Activated CD8-positive, alpha-beta T cell treated with anti-CD3 and anti-CD28 coated beads, Interleukin-2, amount 10 ng/mL, durations not matched to agents 7 days and 5 days (primary cell): ENCODE measurements at regions not wholly inside any gene's neighbourhood (a gene's known extent, or its start where the extent isn't known, plus 50 kb on each side); places are given as distances from the start of the nearest gene placed in this dataset.

Source experiments
- ATAC-seq: fragments of 150-1000 bp; cut with Tn5 transposase; one replicate; pipeline ENCODE4 v1.10.0; 2021; ENCODE audit warnings: moderate library complexity
- CTCF ChIA-PET: fragments of 350-600 bp; sonication (Branson Sonifier 250); formaldehyde crosslinking; loops from one replicate; lab custom pipeline; 2021; ENCODE audit warnings: antibody characterized with exemption; lab: Charles Lee
- POLR2A ChIA-PET: fragments of 350-600 bp; sonication (Branson Sonifier 250); formaldehyde crosslinking; loops from one replicate; lab custom pipeline; 2021; ENCODE audit warnings: antibody characterized with exemption; lab: Charles Lee
- DNase-seq: peaks from one replicate; pipeline ENCODE4 v3.0.0-alpha.2; 2020
- H3K27ac Mint-ChIP-seq: one replicate; pipeline ENCODE4 v1.8.0; 2021; ENCODE audit warnings: mild to moderate bottlenecking, mixed read lengths
- H3K27me3 Mint-ChIP-seq: one replicate; pipeline ENCODE4 v1.8.0; 2021; ENCODE audit warnings: low read depth, mixed read lengths
- H3K36me3 Mint-ChIP-seq: one replicate; pipeline ENCODE4 v1.8.0; 2021; ENCODE audit warnings: low read depth, mixed read lengths
- H3K4me1 Mint-ChIP-seq: one replicate; pipeline ENCODE4 v1.8.0; 2021; ENCODE audit warnings: low read depth, mixed read lengths
- H3K4me3 Mint-ChIP-seq: one replicate; pipeline ENCODE4 v1.8.0; 2021; ENCODE audit warnings: mild to moderate bottlenecking, mixed read lengths
- H3K9me3 Mint-ChIP-seq: one replicate; pipeline ENCODE4 v1.8.0; 2022; ENCODE audit warnings: mixed read lengths; ENCODE audit not compliant: insufficient read depth

DNA sequence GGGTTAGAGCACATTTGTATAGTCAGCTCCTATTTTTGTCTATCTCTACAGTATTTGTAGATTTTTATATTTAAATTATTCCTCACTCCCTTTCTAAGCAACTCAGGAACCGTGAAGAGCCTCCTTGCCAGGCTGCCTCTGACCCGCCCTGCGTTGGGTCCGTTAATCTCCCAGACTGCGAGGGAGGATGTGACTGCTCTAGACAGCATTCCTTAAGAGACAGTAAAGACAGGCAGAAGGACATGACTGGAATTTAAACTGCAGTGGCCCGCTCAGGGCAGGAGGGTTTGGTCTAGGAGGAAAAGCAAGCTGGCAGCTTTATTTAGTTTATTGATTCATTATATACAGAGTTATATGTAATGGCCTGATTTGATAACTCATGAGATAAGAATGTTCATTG, 413.7 kb downstream of the TMEM135 start:
- Mint-ChIP-seq H3K27me3 (peaks cover 5% of the 10 kb centered on the region), H3K4me1 (no peaks in the 10 kb centered on the region), H3K4me3 (no peak overlapping the region), H3K27ac (no peak overlapping the region), H3K9me3 (no peaks in the 10 kb centered on the region), H3K36me3 (no peaks in the 10 kb centered on the region)
- no peak for ATAC-seq
- CTCF ChIA-PET, result no interaction called here
- POLR2A ChIA-PET, result no interaction called here
- DNase-seq, result no peak

DNA sequence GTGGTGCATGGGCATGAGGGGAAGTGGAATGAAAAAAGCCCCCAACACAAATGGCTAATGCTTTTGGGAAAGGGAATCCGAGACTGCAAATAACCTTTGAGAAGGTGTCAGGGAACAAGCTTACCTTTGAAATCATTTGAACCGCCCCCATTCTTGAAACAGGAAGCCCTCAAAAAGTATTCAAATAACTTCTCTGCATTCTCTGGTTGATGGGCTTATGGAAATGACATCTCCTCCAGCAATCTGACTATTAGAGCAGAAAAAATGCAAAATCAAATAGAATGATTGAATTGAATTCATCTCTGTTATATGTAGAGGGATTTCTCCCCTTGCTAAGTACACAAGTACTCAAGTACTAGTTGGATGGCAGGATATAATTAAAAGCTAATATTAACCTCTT, 409.9 kb downstream of the TMEM135 start:
- POLR2A ChIA-PET, result no interaction called here
- CTCF ChIA-PET, result no interaction called here
- DNase-seq (no peak), ATAC-seq (no peak)
- Mint-ChIP-seq H3K4me1 (no peaks in the 10 kb centered on the region), H3K4me3 (no peak overlapping the region), H3K9me3 (no peaks in the 10 kb centered on the region), H3K27me3 (peaks cover 5% of the 10 kb centered on the region), H3K36me3 (no peaks in the 10 kb centered on the region), H3K27ac (no peak overlapping the region)

DNA sequence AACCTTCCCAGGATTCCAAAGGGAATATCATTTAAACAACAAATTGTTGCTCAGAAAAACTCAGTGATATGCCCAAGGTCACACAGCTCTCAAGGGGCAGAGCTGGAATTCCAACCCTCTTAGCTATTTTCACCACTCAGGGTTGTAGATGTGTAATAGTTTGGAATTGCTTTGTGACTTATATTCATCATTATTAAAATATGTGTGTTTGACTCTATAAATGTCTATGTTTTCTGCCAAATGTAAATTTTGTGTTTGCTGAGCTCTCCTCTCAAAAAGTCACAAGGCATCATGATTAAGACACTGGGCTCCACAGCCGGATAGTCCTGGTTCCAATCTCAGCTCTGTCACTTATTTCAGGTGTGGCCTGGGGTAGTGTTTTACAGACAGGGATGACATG, 407.3 kb downstream of the TMEM135 start:
- Mint-ChIP-seq H3K27ac (no peak overlapping the region), H3K4me1 (no peaks in the 10 kb centered on the region), H3K27me3 (peaks cover 7% of the 10 kb centered on the region), H3K36me3 (no peaks in the 10 kb centered on the region), H3K9me3 (no peaks in the 10 kb centered on the region), H3K4me3 (no peak overlapping the region)
- ChIA-PET CTCF (interaction anchor here (0.9 kb wide), 1 partner anchor 11 kb away, joined by 4 read pairs; no protein-coding TSS in a partner anchor), POLR2A (no interaction called here)
- no peak for ATAC-seq
- DNase-seq, result no peak

DNA sequence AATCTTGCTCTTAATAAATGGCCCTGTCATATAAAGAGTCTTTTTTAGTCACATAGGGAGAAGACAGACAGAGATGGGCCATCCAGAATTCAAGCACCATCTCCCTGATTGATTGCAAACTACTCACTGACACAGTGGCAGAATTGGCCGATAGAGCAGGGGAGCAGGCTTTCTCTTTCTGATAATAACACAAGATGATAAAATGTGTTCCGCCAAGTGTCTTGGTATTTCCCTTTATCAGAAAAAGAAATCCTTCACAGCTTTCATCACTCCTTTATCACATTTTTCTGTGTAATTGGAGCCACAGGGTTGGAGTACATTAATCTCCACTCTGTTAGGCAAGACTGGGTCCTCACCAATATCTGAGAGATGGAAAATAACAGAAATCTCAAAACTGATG, 406.0 kb downstream of the TMEM135 start:
- ChIA-PET POLR2A (no interaction called here), CTCF (interaction anchor here (0.9 kb wide), 1 partner anchor 11 kb away, joined by 3 read pairs; no protein-coding TSS in a partner anchor)
- H3K4me3 Mint-ChIP-seq, result no peak overlapping the region
- no peak overlapping the region for H3K27ac Mint-ChIP-seq
- H3K36me3 Mint-ChIP-seq, result no peaks in the 10 kb centered on the region
- peaks cover 2% of the 10 kb centered on the region for H3K27me3 Mint-ChIP-seq
- no peak for ATAC-seq
- H3K4me1 Mint-ChIP-seq, result no peaks in the 10 kb centered on the region
- no peak for DNase-seq
- H3K9me3 Mint-ChIP-seq, result no peaks in the 10 kb centered on the region

DNA sequence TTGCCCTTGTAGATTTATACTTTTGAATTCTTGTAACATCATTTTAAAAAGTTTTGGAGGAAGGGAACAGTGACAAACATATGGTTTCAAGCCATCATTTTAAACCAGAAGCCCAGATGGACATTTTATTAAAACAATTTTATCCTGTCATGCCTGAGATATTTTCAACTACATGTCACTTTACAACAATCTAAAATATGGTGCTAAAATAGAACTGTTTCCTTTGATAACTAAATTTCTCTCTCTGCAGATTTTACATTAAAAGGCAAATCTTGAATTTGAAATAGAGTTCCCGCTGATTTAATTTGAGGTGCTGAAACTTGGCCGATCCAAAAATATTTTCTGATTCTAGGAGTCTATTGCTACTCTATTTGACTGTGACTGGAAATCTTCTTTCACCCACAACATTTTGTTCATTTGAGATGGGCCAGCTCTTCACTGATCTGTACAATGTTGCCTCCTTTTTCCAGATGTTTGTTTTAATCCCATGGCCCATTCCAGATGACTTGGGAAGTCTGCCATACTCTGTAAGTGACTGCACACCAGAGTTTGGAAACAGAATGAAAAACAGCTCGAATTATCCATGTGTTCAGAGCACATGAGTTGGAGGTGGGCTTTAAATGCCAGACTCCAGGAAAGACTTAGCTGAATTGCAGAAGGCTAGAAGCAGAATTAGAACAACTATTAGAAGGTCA, 402.5 kb downstream of the TMEM135 start:
- ChIA-PET POLR2A (no interaction called here), CTCF (no interaction called here)
- Mint-ChIP-seq H3K27me3 (peaks cover 4% of the 10 kb centered on the region), H3K36me3 (no peaks in the 10 kb centered on the region), H3K9me3 (no peaks in the 10 kb centered on the region), H3K4me1 (no peaks in the 10 kb centered on the region), H3K27ac (no peak overlapping the region), H3K4me3 (no peak overlapping the region)
- no peak for ATAC-seq
- DNase-seq, result no peak

DNA sequence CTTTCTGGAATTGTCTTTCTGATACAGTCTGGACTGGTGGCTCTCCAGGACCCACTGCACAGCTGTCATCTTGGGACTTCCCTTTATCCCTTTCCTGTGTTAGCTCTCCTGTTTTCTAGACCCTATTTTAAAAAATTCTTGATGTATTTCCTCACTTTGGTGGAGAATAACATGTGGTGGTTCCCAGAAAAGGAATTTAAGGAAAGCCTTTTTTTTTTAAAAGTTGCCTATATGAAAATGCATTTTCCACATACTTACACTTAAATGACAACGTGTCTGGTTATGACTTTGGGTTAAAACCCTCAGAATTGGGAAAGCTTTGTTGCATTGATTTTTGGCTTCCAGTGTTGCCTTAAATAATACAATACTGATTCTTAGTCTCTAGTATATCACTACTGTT, 400.7 kb downstream of the TMEM135 start:
- H3K9me3 Mint-ChIP-seq, result no peaks in the 10 kb centered on the region
- no peak overlapping the region for H3K27ac Mint-ChIP-seq
- H3K4me1 Mint-ChIP-seq, result no peaks in the 10 kb centered on the region
- ChIA-PET POLR2A (no interaction called here), CTCF (no interaction called here)
- no peaks in the 10 kb centered on the region for H3K36me3 Mint-ChIP-seq
- H3K27me3 Mint-ChIP-seq, result peaks cover 4% of the 10 kb centered on the region
- no peak overlapping the region for H3K4me3 Mint-ChIP-seq
- DNase-seq (no peak), ATAC-seq (no peak)

DNA sequence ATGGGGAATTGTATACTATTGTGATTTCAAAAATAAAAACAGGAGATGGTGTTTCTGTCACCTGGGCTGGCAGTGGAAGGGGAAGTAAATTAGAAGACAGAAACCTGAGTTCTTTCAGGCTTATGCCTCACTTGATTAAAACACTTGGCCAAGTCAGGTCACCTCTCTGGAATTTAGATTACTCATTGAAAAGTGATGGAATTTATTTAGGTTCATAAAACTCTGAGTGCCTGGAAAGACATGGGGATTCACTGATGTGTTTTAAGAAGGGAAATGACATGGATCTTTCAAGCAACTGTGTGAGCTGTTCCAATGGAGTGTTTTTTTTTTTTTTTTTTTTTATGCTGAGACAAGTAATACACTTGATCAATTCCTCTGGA, 400.1 kb downstream of the TMEM135 start:
- no peak overlapping the region for H3K4me3 Mint-ChIP-seq
- ChIA-PET CTCF (no interaction called here), POLR2A (no interaction called here)
- H3K27ac Mint-ChIP-seq, result no peak overlapping the region
- H3K9me3 Mint-ChIP-seq, result no peaks in the 10 kb centered on the region
- H3K27me3 Mint-ChIP-seq, result peaks cover 4% of the 10 kb centered on the region
- H3K36me3 Mint-ChIP-seq, result no peaks in the 10 kb centered on the region
- H3K4me1 Mint-ChIP-seq, result no peaks in the 10 kb centered on the region
- DNase-seq, result no peak
- no peak for ATAC-seq

DNA sequence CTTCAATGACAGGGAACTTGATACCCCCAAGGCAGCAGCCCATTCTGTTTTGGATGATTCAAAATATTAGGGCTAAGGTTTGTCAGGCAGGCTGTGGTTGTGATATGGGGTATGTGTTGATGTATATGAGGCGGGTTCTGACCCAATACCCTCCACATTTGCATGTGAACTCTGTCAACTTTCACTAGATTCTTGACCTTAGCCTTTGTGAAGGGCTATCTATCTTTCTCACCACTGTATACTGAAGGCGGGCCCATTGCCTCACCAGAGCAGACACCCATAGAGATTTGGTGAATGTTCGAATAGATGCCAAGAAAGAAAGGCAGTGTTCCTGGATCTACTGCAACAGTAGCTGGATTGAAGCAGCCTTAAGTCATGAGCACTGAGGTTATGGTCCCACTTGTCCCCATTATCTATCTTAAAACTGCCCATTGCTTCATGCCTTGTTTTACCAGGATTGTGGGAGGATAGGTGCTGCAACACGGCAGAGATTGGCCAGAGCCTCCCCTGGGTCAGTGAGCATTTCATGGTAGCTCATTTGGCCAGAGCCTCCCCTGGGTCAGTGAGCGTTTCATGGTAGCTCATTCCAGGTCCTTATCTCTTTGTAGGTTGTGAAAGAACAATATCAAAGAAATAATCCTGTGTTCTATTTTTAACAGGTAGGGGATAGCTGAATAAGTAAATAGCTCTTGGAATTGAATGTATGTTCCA, 399.6 kb downstream of the TMEM135 start:
- no peak overlapping the region for H3K27ac Mint-ChIP-seq
- CTCF ChIA-PET, result no interaction called here
- ATAC-seq, result no peak
- DNase-seq, result no peak
- no peak overlapping the region for H3K4me3 Mint-ChIP-seq
- H3K4me1 Mint-ChIP-seq, result no peaks in the 10 kb centered on the region
- H3K36me3 Mint-ChIP-seq, result no peaks in the 10 kb centered on the region
- POLR2A ChIA-PET, result no interaction called here
- H3K9me3 Mint-ChIP-seq, result no peaks in the 10 kb centered on the region
- peaks cover 4% of the 10 kb centered on the region for H3K27me3 Mint-ChIP-seq

DNA sequence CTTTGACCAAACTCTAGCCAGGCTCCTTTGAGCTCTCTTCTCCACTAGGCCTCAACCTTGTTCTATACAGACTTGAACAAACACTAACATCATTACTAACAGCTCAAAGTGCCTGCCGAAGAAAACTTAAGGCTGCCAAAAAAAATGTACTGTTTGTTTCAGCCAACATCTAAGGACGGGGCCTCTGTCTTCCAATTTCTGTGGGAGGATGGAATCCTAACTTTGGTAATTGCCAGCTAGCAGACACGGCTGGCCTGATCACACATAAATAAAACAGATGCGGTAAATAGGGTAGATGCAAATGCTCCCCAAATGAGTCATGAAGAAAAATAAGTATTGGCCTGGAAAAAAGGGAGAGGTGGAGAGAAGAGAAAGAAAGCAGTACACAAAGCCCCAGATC, 394.3 kb downstream of the TMEM135 start:
- ChIA-PET POLR2A (no interaction called here), CTCF (interaction anchor here (1.1 to 1.3 kb wide), 2 partner anchors 11 kb away, joined by 3 to 4 read pairs; no protein-coding TSS in a partner anchor)
- Mint-ChIP-seq H3K27ac (no peak overlapping the region), H3K9me3 (no peaks in the 10 kb centered on the region), H3K36me3 (no peaks in the 10 kb centered on the region), H3K4me3 (no peak overlapping the region), H3K4me1 (no peaks in the 10 kb centered on the region), H3K27me3 (peaks cover 2% of the 10 kb centered on the region)
- ATAC-seq, result no peak
- DNase-seq, result no peak

DNA sequence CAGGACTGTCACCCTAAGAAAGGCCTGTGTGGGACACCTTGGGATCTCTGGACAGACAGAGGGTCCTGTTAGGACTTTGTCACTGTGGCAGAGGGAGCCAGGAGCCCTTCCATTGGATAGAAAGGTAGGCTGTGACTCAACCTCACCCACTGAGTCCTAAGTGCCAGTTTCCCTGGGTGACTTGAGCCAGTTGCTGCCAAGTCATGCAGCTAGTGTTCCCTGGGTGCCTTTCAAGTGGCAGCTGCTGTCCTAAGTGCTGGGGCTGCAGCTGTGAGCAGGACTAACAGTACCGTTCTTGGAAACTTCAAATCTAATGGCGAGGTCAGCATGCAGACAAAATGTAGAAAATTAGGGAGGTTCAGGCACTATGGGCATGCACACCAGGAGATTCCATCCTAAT, 393.7 kb downstream of the TMEM135 start:
- CTCF ChIA-PET, result interaction anchor here (1.3 kb wide), 1 partner anchor 10 kb away, joined by 4 read pairs; no protein-coding TSS in a partner anchor
- Mint-ChIP-seq H3K27me3 (peaks cover 2% of the 10 kb centered on the region), H3K9me3 (no peaks in the 10 kb centered on the region), H3K4me1 (no peaks in the 10 kb centered on the region), H3K36me3 (no peaks in the 10 kb centered on the region), H3K27ac (no peak overlapping the region), H3K4me3 (no peak overlapping the region)
- POLR2A ChIA-PET, result no interaction called here
- DNase-seq (no peak), ATAC-seq (no peak)

DNA sequence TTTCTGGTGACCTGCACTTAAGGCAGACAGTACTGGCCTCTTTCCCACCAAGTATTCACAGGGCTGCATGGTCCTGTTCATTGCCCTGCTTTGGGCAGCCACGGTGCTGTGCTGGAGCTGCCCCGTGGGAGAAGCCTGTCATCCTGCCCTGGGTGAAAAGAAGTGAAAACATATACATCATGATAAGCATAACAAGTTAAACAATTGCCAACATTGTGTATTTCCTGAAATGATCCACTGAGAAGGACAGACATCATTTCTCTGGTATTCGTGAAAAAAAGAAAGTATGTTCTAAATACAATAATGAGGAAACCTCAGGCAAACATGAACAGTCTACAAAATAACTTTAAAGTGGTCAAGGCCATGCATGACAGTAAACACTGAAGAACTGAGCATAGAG, 393.1 kb downstream of the TMEM135 start:
- Mint-ChIP-seq H3K27me3 (peaks cover 2% of the 10 kb centered on the region), H3K9me3 (no peaks in the 10 kb centered on the region), H3K27ac (no peak overlapping the region), H3K4me3 (no peak overlapping the region), H3K36me3 (no peaks in the 10 kb centered on the region), H3K4me1 (no peaks in the 10 kb centered on the region)
- ChIA-PET CTCF (no interaction called here), POLR2A (no interaction called here)
- no peak for DNase-seq
- no peak for ATAC-seq

DNA sequence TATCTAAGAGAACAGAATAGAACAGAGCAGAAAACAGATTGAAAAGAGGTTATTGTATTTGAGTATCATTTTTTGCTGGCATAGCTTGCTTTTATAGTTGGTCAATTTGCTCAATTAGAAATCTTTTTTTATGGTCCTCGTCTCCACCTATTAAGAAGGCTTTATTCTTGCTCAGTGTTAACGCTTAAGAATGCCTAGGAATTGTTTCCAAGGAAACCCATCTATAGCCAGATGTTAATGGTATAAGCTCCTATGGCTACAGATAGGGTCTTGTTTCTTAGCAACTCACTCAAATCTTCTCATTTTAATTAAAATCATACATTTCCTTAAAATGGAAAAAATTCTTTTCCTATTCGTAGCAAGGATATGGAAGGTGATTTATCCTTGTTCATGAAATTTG, 392.3 kb downstream of the TMEM135 start:
- DNase-seq (no peak), ATAC-seq (no peak)
- H3K9me3 Mint-ChIP-seq, result no peaks in the 10 kb centered on the region
- H3K27ac Mint-ChIP-seq, result no peak overlapping the region
- ChIA-PET CTCF (no interaction called here), POLR2A (no interaction called here)
- H3K4me3 Mint-ChIP-seq, result no peak overlapping the region
- H3K4me1 Mint-ChIP-seq, result no peaks in the 10 kb centered on the region
- peaks cover 2% of the 10 kb centered on the region for H3K27me3 Mint-ChIP-seq
- H3K36me3 Mint-ChIP-seq, result no peaks in the 10 kb centered on the region
